ENCODE measurements at regions not wholly inside any gene's neighbourhood (a gene's known extent, or its start where the extent isn't known, plus 50 kb on each side); places are given as distances from the start of the nearest gene placed in this dataset.

DNA sequence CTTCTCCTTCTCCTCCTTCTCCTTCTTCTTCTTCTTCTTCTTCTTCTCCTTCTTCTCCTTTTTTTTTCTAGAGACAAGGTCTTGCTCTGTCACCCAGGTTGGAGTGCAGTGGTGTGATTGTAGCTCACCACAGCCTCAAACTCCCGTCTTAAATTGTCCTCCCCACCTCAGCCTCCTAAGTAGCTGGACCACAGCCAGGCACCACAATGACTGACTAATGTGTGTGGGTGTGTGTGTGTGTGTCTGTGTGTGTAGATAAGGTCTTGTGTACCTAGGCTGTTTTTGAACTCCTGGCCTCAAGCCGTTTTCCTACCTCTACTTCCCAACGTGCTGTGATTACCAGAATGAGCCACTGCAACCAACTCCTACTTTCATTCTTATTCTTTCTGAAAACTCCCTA, 390.9 kb downstream of the ADAM29 start:
- no TSS peak for BruUV-seq (replicated peaks)
- TF ChIP-seq EZH2 (IDR thresholded peaks at IDR 0.05; ENCODE audit: borderline replicate concordance, low read depth, low read length, poor library complexity, severe bottlenecking) (no peak), CTCF (conservative IDR thresholded peaks at IDR 0.05; ENCODE audit: low read depth, low read length) (no peak)

GRCh38 chr4:175325230-175325629, 407.1 kb downstream of the ADAM29 start:
- no TSS peak for BruUV-seq (replicated peaks)
- POLR2A ChIA-PET (ENCODE audit: low non-redundant PET) = no interaction called here
- intact Hi-C loops (cut with micrococcal nuclease; ENCODE audit: unreplicated experiment) = no loop called here
- Histone ChIP-seq H3K27ac (ENCODE audit: low read depth, low read length, poor library complexity, severe bottlenecking) (no peak overlapping the region), H3K36me3 (ENCODE audit: insufficient read depth, low read length, poor library complexity, severe bottlenecking) (no peaks in the 10 kb centered on the region), H3K27me3 (replicated peaks; ENCODE audit: insufficient read depth, low read depth, low read length, poor library complexity) (no peaks in the 10 kb centered on the region), H3K4me3 (ENCODE audit: low read depth, low read length, poor library complexity, severe bottlenecking) (no peak overlapping the region), H3K9me3 (ENCODE audit: low read depth, low read length, poor library complexity, severe bottlenecking) (no peaks in the 10 kb centered on the region), H3K4me1 (ENCODE audit: insufficient read depth, low read length, poor library complexity, severe bottlenecking) (no peaks in the 10 kb centered on the region)
- CTCF ChIA-PET = interaction anchor here (0.6 kb wide), 1 partner anchor 11 kb away, joined by 3 read pairs; no protein-coding TSS in a partner anchor
- no peak for DNase-seq (ENCODE audit: low spot score)
- no peak for TF ChIP-seq EZH2 (IDR thresholded peaks at IDR 0.05; ENCODE audit: borderline replicate concordance, low read depth, low read length, poor library complexity, severe bottlenecking)

More for the DNA sequence above, 390.9 kb downstream of the ADAM29 start:
- H3K27ac ChIP-seq (ENCODE audit: low read depth, low read length, poor library complexity, severe bottlenecking) = no peak overlapping the region
- ChIA-PET CTCF (no interaction called here), POLR2A (ENCODE audit: low non-redundant PET) (no interaction called here)
- no peaks in the 10 kb centered on the region for H3K36me3 ChIP-seq (ENCODE audit: insufficient read depth, low read length, poor library complexity, severe bottlenecking)
- no peaks in the 10 kb centered on the region for H3K27me3 ChIP-seq (replicated peaks; ENCODE audit: insufficient read depth, low read depth, low read length, poor library complexity)
- intact Hi-C loops (cut with micrococcal nuclease; ENCODE audit: unreplicated experiment) = no loop called here
- H3K9me3 ChIP-seq (ENCODE audit: low read depth, low read length, poor library complexity, severe bottlenecking) = no peaks in the 10 kb centered on the region
- H3K4me3 ChIP-seq (ENCODE audit: low read depth, low read length, poor library complexity, severe bottlenecking) = no peak overlapping the region
- peaks cover 29% of the 10 kb centered on the region for H3K4me1 ChIP-seq (ENCODE audit: insufficient read depth, low read length, poor library complexity, severe bottlenecking)
- no peak for DNase-seq (ENCODE audit: low spot score)

DNA sequence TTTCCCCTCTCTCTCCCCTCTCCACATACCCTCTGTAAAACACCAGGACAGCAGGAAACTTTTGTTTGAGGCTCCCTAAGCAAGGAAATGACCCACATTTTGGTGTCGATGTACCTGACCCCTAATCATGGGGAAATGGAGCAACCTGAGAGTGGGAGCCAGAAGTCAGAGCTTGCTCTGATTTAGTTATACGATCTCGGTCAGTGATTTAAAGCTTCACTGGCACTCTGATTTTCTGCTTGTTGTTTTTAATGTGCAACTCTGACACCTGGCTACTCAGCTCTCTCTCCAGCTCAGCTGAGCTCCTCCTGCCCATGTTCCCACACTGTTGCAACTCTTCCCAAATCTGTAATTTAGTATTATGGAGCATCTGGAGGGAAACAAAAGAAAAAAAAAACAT, 408.6 kb downstream of the ADAM29 start:
- CTCF ChIA-PET = no interaction called here
- TF ChIP-seq EZH2 (IDR thresholded peaks at IDR 0.05; ENCODE audit: borderline replicate concordance, low read depth, low read length, poor library complexity, severe bottlenecking) = no peak
- TF ChIP-seq CTCF (conservative IDR thresholded peaks at IDR 0.05; ENCODE audit: low read depth, low read length) = no peak
- intact Hi-C loops (cut with micrococcal nuclease; ENCODE audit: unreplicated experiment) = no loop called here
- no TSS peak for BruUV-seq (replicated peaks)
- Histone ChIP-seq H3K27ac (ENCODE audit: low read depth, low read length, poor library complexity, severe bottlenecking) (no peak overlapping the region), H3K27me3 (replicated peaks; ENCODE audit: insufficient read depth, low read depth, low read length, poor library complexity) (no peaks in the 10 kb centered on the region), H3K9me3 (ENCODE audit: low read depth, low read length, poor library complexity, severe bottlenecking) (no peaks in the 10 kb centered on the region), H3K4me3 (ENCODE audit: low read depth, low read length, poor library complexity, severe bottlenecking) (no peak overlapping the region), H3K36me3 (ENCODE audit: insufficient read depth, low read length, poor library complexity, severe bottlenecking) (no peaks in the 10 kb centered on the region), H3K4me1 (ENCODE audit: insufficient read depth, low read length, poor library complexity, severe bottlenecking) (no peaks in the 10 kb centered on the region)
- POLR2A ChIA-PET (ENCODE audit: low non-redundant PET) = no interaction called here
- no peak for DNase-seq (ENCODE audit: low spot score)

DNA sequence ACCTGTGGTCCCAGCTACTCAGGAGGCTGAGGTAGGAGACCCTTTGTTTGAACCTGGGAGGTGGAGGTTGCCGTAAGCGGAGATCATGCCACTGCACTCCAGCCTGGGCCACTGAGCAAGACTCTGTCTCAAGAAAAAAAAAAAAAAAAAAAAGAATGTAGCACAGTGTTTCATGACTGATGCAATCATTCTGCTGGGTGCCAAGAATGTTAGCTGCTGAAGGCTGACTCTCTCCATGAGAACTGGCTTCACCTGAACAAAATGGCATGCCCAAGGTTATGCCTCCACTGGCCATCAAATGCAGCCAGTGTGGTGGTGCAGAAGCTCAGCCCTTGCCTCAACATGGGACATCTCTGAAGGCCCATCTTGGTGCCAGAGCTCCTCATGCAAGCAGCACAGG, 412.1 kb downstream of the ADAM29 start:
- Histone ChIP-seq H3K27me3 (replicated peaks; ENCODE audit: insufficient read depth, low read depth, low read length, poor library complexity) (no peaks in the 10 kb centered on the region), H3K4me1 (ENCODE audit: insufficient read depth, low read length, poor library complexity, severe bottlenecking) (no peaks in the 10 kb centered on the region), H3K36me3 (ENCODE audit: insufficient read depth, low read length, poor library complexity, severe bottlenecking) (no peaks in the 10 kb centered on the region), H3K27ac (ENCODE audit: low read depth, low read length, poor library complexity, severe bottlenecking) (no peak overlapping the region), H3K9me3 (ENCODE audit: low read depth, low read length, poor library complexity, severe bottlenecking) (no peaks in the 10 kb centered on the region), H3K4me3 (ENCODE audit: low read depth, low read length, poor library complexity, severe bottlenecking) (no peak overlapping the region)
- POLR2A ChIA-PET (ENCODE audit: low non-redundant PET) = no interaction called here
- intact Hi-C loops (cut with micrococcal nuclease; ENCODE audit: unreplicated experiment) = no loop called here
- TF ChIP-seq EZH2 (IDR thresholded peaks at IDR 0.05; ENCODE audit: borderline replicate concordance, low read depth, low read length, poor library complexity, severe bottlenecking) (no peak), CTCF (conservative IDR thresholded peaks at IDR 0.05; ENCODE audit: low read depth, low read length) (no peak)
- no peak for DNase-seq (ENCODE audit: low spot score)
- BruUV-seq (replicated peaks) = no TSS peak
- CTCF ChIA-PET = no interaction called here
